HEK293 (cell line): ENCODE measurements at regions not wholly inside any gene's neighbourhood (a gene's known extent, or its start where the extent isn't known, plus 50 kb on each side); places are given as distances from the start of the nearest gene placed in this dataset.

Experiments
- CTCF ChIA-PET: fragments of 350-600 bp; formaldehyde crosslinking; extraction: SDS; loops from one replicate; lab custom pipeline; 2021; ENCODE audit warnings: antibody characterized with exemption; lab: Yijun Ruan, JAX
- POLR2A ChIA-PET: fragments of 300-600 bp; formaldehyde crosslinking; extraction: SDS; loops from one replicate; lab custom pipeline; 2020; ENCODE audit warnings: antibody characterized with exemption, inconsistent platforms; lab: Yijun Ruan, JAX
- H3K27ac ChIP-seq: fragments of 200-500 bp; sonication (Bioruptor generic); 2 replicates; pipeline ENCODE4 v1.5.1; 2014; ENCODE audit warnings: low read depth, low read length, control low read depth, inconsistent platforms; ENCODE audit errors: extremely low read depth
- H3K36me3 ChIP-seq, 2 experiments: fragments of 200-500 bp in 1 of 2; sonication (Bioruptor generic) in 1 of 2; 1 replicate in 1 of 2; 2 replicates in 1 of 2; pipeline ENCODE4 v1.5.1; 2014 to 2017; ENCODE audit warnings: inconsistent platforms in 2 of 2, low read length in 2 of 2; ENCODE audit not compliant: control insufficient read depth in 2 of 2, insufficient read depth in 1 of 2
- H3K4me1 ChIP-seq: fragments of 200-500 bp; sonication (Bioruptor generic); 2 replicates; pipeline ENCODE4 v1.5.1; 2014; ENCODE audit warnings: mild to moderate bottlenecking, low read length, inconsistent platforms; ENCODE audit not compliant: control insufficient read depth, insufficient read depth
- H3K4me3 ChIP-seq: 2 replicates; pipeline ENCODE4 v1.5.1; 2011; ENCODE audit warnings: low read depth, mild to moderate bottlenecking, control low read depth, low read length, moderate library complexity
- H3K9me3 ChIP-seq: fragments of 200-500 bp; sonication (Bioruptor generic); 2 replicates; pipeline ENCODE4 v1.5.1; 2014; ENCODE audit warnings: low read depth, low read length, inconsistent platforms; ENCODE audit not compliant: control insufficient read depth, insufficient read depth
- HIC1 ChIP-seq: fragments of 450-650 bp; formaldehyde crosslinking; IDR thresholded peaks from 2 replicates; pipeline ENCODE4 v1.5.1; 2016; ENCODE audit warnings: missing biosample characterization, missing genetic modification characterization
- IKZF3 ChIP-seq: fragments of 450-650 bp; IDR thresholded peaks from 2 replicates; pipeline ENCODE4 v1.5.0; 2018; ENCODE audit warnings: missing biosample characterization, mild to moderate bottlenecking, missing genetic modification characterization, moderate library complexity
- INSM2 ChIP-seq: fragments of 450-650 bp; formaldehyde crosslinking; IDR thresholded peaks from 2 replicates; pipeline ENCODE4 v1.5.1; 2016; ENCODE audit warnings: missing biosample characterization, missing genetic modification characterization
- KLF10 ChIP-seq: fragments of 450-650 bp; IDR thresholded peaks from 2 replicates; pipeline ENCODE4 v1.5.1; 2018; ENCODE audit warnings: missing biosample characterization, mild to moderate bottlenecking, missing genetic modification characterization
- OVOL3 ChIP-seq: fragments of 450-650 bp; formaldehyde crosslinking; IDR thresholded peaks from 2 replicates; pipeline ENCODE4 v1.5.1; 2016; ENCODE audit warnings: missing biosample characterization, missing genetic modification characterization
- SP2 ChIP-seq: fragments of 450-650 bp; formaldehyde crosslinking; IDR thresholded peaks from 2 replicates; pipeline ENCODE4 v1.5.1; 2016; ENCODE audit warnings: missing biosample characterization, missing genetic modification characterization
- ZNF148 ChIP-seq: fragments of 450-650 bp; formaldehyde crosslinking; IDR thresholded peaks from 2 replicates; pipeline ENCODE4 v1.5.0; 2017; ENCODE audit warnings: missing biosample characterization, missing genetic modification characterization, borderline replicate concordance
- ZNF174 ChIP-seq: fragments of 450-650 bp; formaldehyde crosslinking; IDR thresholded peaks from 2 replicates; pipeline ENCODE4 v1.5.0; 2017; ENCODE audit warnings: missing biosample characterization, mild to moderate bottlenecking, missing genetic modification characterization
- ZNF221 ChIP-seq: fragments of 450-650 bp; formaldehyde crosslinking; IDR thresholded peaks from 2 replicates; pipeline ENCODE4 v1.5.1; 2017; ENCODE audit warnings: missing biosample characterization, missing genetic modification characterization, borderline replicate concordance
- ZNF239 ChIP-seq: fragments of 450-650 bp; formaldehyde crosslinking; IDR thresholded peaks from 2 replicates; pipeline ENCODE4 v1.5.1; 2016; ENCODE audit warnings: missing biosample characterization, missing genetic modification characterization
- ZNF274 ChIP-seq, 2 experiments: fragments of 200-500 bp in 1 of 2; fragments of 450-650 bp in 1 of 2; sonication (Bioruptor generic) in 1 of 2; formaldehyde crosslinking in 1 of 2; IDR thresholded peaks; 2 replicates each; pipeline versions ENCODE4 v1.5.1 to v1.6.1; 2014 to 2016; ENCODE audit warnings: borderline replicate concordance in 1 of 2, inconsistent platforms in 1 of 2, low read length in 1 of 2, missing biosample characterization in 1 of 2, missing genetic modification characterization in 1 of 2
- ZNF501 ChIP-seq: fragments of 450-650 bp; formaldehyde crosslinking; IDR thresholded peaks from 2 replicates; pipeline ENCODE4 v1.5.1; 2016; ENCODE audit warnings: missing biosample characterization, missing genetic modification characterization
- ZNF548 ChIP-seq: fragments of 450-650 bp; formaldehyde crosslinking; IDR thresholded peaks from 2 replicates; pipeline ENCODE4 v1.5.1; 2016; ENCODE audit warnings: missing biosample characterization, missing genetic modification characterization
- ZNF626 ChIP-seq: fragments of 450-650 bp; sonication (Bioruptor Pico); formaldehyde crosslinking; IDR thresholded peaks from 2 replicates; pipeline ENCODE4 v1.5.1; 2018; ENCODE audit warnings: missing biosample characterization, missing genetic modification characterization, inconsistent platforms
- ZNF707 ChIP-seq: fragments of 450-650 bp; formaldehyde crosslinking; IDR thresholded peaks from 2 replicates; pipeline ENCODE4 v1.5.1; 2016; ENCODE audit warnings: missing biosample characterization, missing genetic modification characterization
- ZNF776 ChIP-seq: fragments of 450-650 bp; formaldehyde crosslinking; IDR thresholded peaks from 2 replicates; pipeline ENCODE4 v1.5.0; 2017; ENCODE audit warnings: missing biosample characterization, missing genetic modification characterization, borderline replicate concordance
- ZSCAN4 ChIP-seq: fragments of 450-650 bp; formaldehyde crosslinking; IDR thresholded peaks from 2 replicates; pipeline ENCODE4 v1.5.1; 2017; ENCODE audit warnings: missing biosample characterization, missing genetic modification characterization

GRCh38 chr2:200209030-200209429 lies 97.5 kb upstream of the SPATS2L start:
- no peak overlapping the region for H3K4me3 ChIP-seq
- CTCF ChIA-PET = no interaction called here
- no peaks in the 10 kb centered on the region for H3K36me3 ChIP-seq
- no peaks in the 10 kb centered on the region for H3K4me1 ChIP-seq
- POLR2A ChIA-PET = no interaction called here
- H3K9me3 ChIP-seq = no peaks in the 10 kb centered on the region
- no peak overlapping the region for H3K27ac ChIP-seq
- TF ChIP-seq ZNF174 (tag by site-specific recombination) (no peak), ZNF221 (tag by site-specific recombination) (no peak), ZSCAN4 (peak; percentile 95), OVOL3 (no peak), HIC1 (tag by site-specific recombination) (no peak)

GRCh38 chr2:200211643-200212042 lies 94.8 kb upstream of the SPATS2L start:
- Histone ChIP-seq H3K4me1 (no peaks in the 10 kb centered on the region), H3K36me3 (no peaks in the 10 kb centered on the region), H3K4me3 (no peak overlapping the region), H3K27ac (no peak overlapping the region), H3K9me3 (no peaks in the 10 kb centered on the region)
- POLR2A ChIA-PET = no interaction called here
- TF ChIP-seq ZNF501 (tag by site-specific recombination) (no peak), SP2 (tag by site-specific recombination) (no peak), ZNF776 (tag by site-specific recombination) (no peak), ZNF626 (tag by site-specific recombination) (no peak), IKZF3 (no peak), ZNF274 (IDR thresholded peaks at IDR 0.05; ENCODE audit: low read length) (no peak), ZNF274 (tag by site-specific recombination; IDR thresholded peaks at IDR 0.05; ENCODE audit: borderline replicate concordance) (no peak), ZNF148 (no peak), KLF10 (tag by site-specific recombination) (no peak)
- CTCF ChIA-PET = interaction anchor here (0.6 to 0.8 kb wide), 2 partner anchors 227 to 255 kb away, joined by 3 read pairs; no protein-coding TSS in a partner anchor

- no peaks in the 10 kb centered on the region for H3K36me3 ChIP-seq
- TF ChIP-seq INSM2 (tag by site-specific recombination) (no peak), ZNF239 (tag by site-specific recombination) (no peak), ZNF548 (tag by site-specific recombination) (no peak), ZNF707 (tag by site-specific recombination) (no peak)
- H3K27ac ChIP-seq = no peak overlapping the region
- H3K9me3 ChIP-seq = no peaks in the 10 kb centered on the region
- POLR2A ChIA-PET = no interaction called here
- H3K4me1 ChIP-seq = no peaks in the 10 kb centered on the region
- CTCF ChIA-PET = no interaction called here
- no peak overlapping the region for H3K4me3 ChIP-seq
These were observed 93.5 kb upstream of the SPATS2L start for GRCh38 chr2:200212862-200213425.
